ENCODE measurements at regions not wholly inside any gene's neighbourhood (a gene's known extent, or its start where the extent isn't known, plus 50 kb on each side); places are given as distances from the start of the nearest gene placed in this dataset.

GRCh38 chr3:137468446-137468845 lies 295.7 kb upstream of the SOX14 start:
- H3K4me1 ChIP-seq = no peaks in the 10 kb centered on the region
- intact Hi-C loops (cut with DNase I; ENCODE audit: low total_unique reads) = no loop called here
- no peak overlapping the region for H3K4me3 ChIP-seq
- TF ChIP-seq POLR2A (IDR thresholded peaks at IDR 0.05) (no peak), CTCF (IDR thresholded peaks at IDR 0.05 in 8 of 11, conservative IDR thresholded peaks at IDR 0.05 in 3 of 11) (no peak), POLR2AphosphoS5 (IDR thresholded peaks at IDR 0.05) (no peak)
- H3K27me3 ChIP-seq (replicated peaks in 1 of 7) = no peaks in the 10 kb centered on the region
- H3K36me3 ChIP-seq = no peaks in the 10 kb centered on the region
- H3K9me3 ChIP-seq = no peaks in the 10 kb centered on the region
- DNase-seq = no peak
- WGBS, 5 donors = 56 to 65% (median 62%) methylated on average over 7 of the region's 7 CpGs
- H3K27ac ChIP-seq = no peak overlapping the region

- intact Hi-C loops (cut with DNase I; ENCODE audit: low total_unique reads) = no loop called here
- no peak for DNase-seq
- Histone ChIP-seq H3K27ac (no peak overlapping the region), H3K36me3 (no peaks in the 10 kb centered on the region), H3K27me3 (replicated peaks in 1 of 7) (no peaks in the 10 kb centered on the region), H3K9me3 (no peaks in the 10 kb centered on the region), H3K4me3 (no peak overlapping the region), H3K4me1 (no peaks in the 10 kb centered on the region)
- TF ChIP-seq CTCF (IDR thresholded peaks at IDR 0.05 in 8 of 11, conservative IDR thresholded peaks at IDR 0.05 in 3 of 11) (no peak), POLR2AphosphoS5 (IDR thresholded peaks at IDR 0.05) (no peak), POLR2A (IDR thresholded peaks at IDR 0.05) (no peak)
Measured at GRCh38 chr3:137469263-137469662, 294.9 kb upstream of the SOX14 start.

- Histone ChIP-seq H3K36me3 (no peaks in the 10 kb centered on the region), H3K4me1 (no peaks in the 10 kb centered on the region), H3K27me3 (replicated peaks in 1 of 7) (no peaks in the 10 kb centered on the region), H3K9me3 (peaks cover 0 to under 1% (median 0%) of the 10 kb centered on the region in 8 donors), H3K4me3 (no peak overlapping the region), H3K27ac (no peak overlapping the region)
- no peak for TF ChIP-seq CTCF (IDR thresholded peaks at IDR 0.05 in 8 of 11, conservative IDR thresholded peaks at IDR 0.05 in 3 of 11)
- TF ChIP-seq POLR2A (IDR thresholded peaks at IDR 0.05) = no peak
- TF ChIP-seq POLR2AphosphoS5 (IDR thresholded peaks at IDR 0.05) = no peak
- intact Hi-C loops (cut with DNase I; ENCODE audit: low total_unique reads) = no loop called here
- no peak for DNase-seq
- WGBS, 5 donors = 70 to 77% (median 75%) methylated on average over 4 of the region's 4 CpGs
Measured at GRCh38 chr3:137471130-137471529, 293.0 kb upstream of the SOX14 start.

- no peaks in the 10 kb centered on the region for H3K4me1 ChIP-seq
- H3K27me3 ChIP-seq (replicated peaks in 1 of 7) = no peaks in the 10 kb centered on the region
- H3K9me3 ChIP-seq = peaks cover 0 to 6% (median 0%) of the 10 kb centered on the region in 8 donors
- TF ChIP-seq POLR2A (IDR thresholded peaks at IDR 0.05) = no peak
- no peak for TF ChIP-seq POLR2AphosphoS5 (IDR thresholded peaks at IDR 0.05)
- TF ChIP-seq CTCF (IDR thresholded peaks at IDR 0.05 in 8 of 11, conservative IDR thresholded peaks at IDR 0.05 in 3 of 11) = no peak
- 49 to 62% (median 55%) methylated on average over 5 of the region's 5 CpGs for WGBS, 5 donors
- no peak overlapping the region for H3K27ac ChIP-seq
- no peak for DNase-seq
- H3K4me3 ChIP-seq = no peak overlapping the region
- H3K36me3 ChIP-seq = no peaks in the 10 kb centered on the region
- intact Hi-C loops (cut with DNase I; ENCODE audit: low total_unique reads) = no loop called here
Measured at GRCh38 chr3:137471558-137472204, 292.4 kb upstream of the SOX14 start.
